Mesenchymal stem cell (in vitro differentiated cells and primary cell): ENCODE measurements at regions not wholly inside any gene's neighbourhood (a gene's known extent, or its start where the extent isn't known, plus 50 kb on each side); places are given as distances from the start of the nearest gene placed in this dataset.
A peak's percentile ranks its signal among the peaks of the same experiment; 100 is the strongest.
"Not testable (repeated sequence)": the region's sequence is repeated elsewhere in the genome, so short reads cannot be mapped to it uniquely, and the experiment has no call there.

ENCODE experiments used
- DNase-seq: peaks from one replicate; pipeline ENCODE4 v3.0.0-alpha.2; 2013
- H2AFZ ChIP-seq: one replicate; pipeline ENCODE4 v1.6.1; 2013; ENCODE audit warnings: low read depth, mild to moderate bottlenecking, control low read depth, inconsistent platforms, low read length, moderate library complexity
- H2AK5ac ChIP-seq: 2 replicates; pipeline ENCODE4 v1.6.1; 2013; ENCODE audit warnings: low read length, moderate library complexity, mild to moderate bottlenecking, inconsistent platforms; ENCODE audit not compliant: severe bottlenecking
- H2BK120ac ChIP-seq: one replicate; pipeline ENCODE4 v1.6.1; 2013; ENCODE audit warnings: low read depth, mild to moderate bottlenecking, inconsistent platforms, low read length, moderate library complexity
- H2BK12ac ChIP-seq, 2 experiments: one replicate each; pipeline ENCODE4 v1.6.1; 2013; ENCODE audit warnings: inconsistent platforms in 2 of 2, low read length in 2 of 2, mild to moderate bottlenecking in 2 of 2, moderate library complexity in 2 of 2, control low read depth in 1 of 2
- H2BK15ac ChIP-seq: one replicate; pipeline ENCODE4 v1.6.1; 2013; ENCODE audit warnings: mild to moderate bottlenecking, low read depth, inconsistent platforms; ENCODE audit not compliant: poor library complexity, severe bottlenecking
- H2BK5ac ChIP-seq: 2 replicates; pipeline ENCODE4 v1.6.1; 2013; ENCODE audit warnings: low read depth, mild to moderate bottlenecking, low read length, control low read depth, inconsistent platforms; ENCODE audit not compliant: poor library complexity, severe bottlenecking
- H3K14ac ChIP-seq, 2 experiments: one replicate each; pipeline ENCODE4 v1.6.1; 2013; ENCODE audit warnings: inconsistent platforms in 2 of 2, low read length in 2 of 2, control low read depth in 1 of 2, mild to moderate bottlenecking in 1 of 2, moderate library complexity in 1 of 2
- H3K18ac ChIP-seq, 2 experiments: one replicate each; pipeline ENCODE4 v1.6.1; 2013; ENCODE audit warnings: inconsistent platforms in 2 of 2, low read length in 2 of 2, control low read depth in 1 of 2, low read depth in 1 of 2, mild to moderate bottlenecking in 1 of 2
- H3K23ac ChIP-seq, 2 experiments: one replicate each; pipeline ENCODE4 v1.6.1; 2013; ENCODE audit warnings: inconsistent platforms in 2 of 2, low read length in 2 of 2, mild to moderate bottlenecking in 2 of 2, moderate library complexity in 2 of 2, control low read depth in 1 of 2
- H3K27ac ChIP-seq: 2 replicates; pipeline ENCODE4 v1.5.1; 2013; ENCODE audit warnings: mild to moderate bottlenecking, moderate library complexity, low read length, control low read depth, inconsistent platforms; ENCODE audit not compliant: poor library complexity, severe bottlenecking
- H3K27me3 ChIP-seq, 2 experiments: 2 replicates each; pipeline versions ENCODE4 v1.6.1 to v1.7.0; 2013; ENCODE audit warnings: low read length in 2 of 2, mild to moderate bottlenecking in 2 of 2, moderate library complexity in 2 of 2, control low read depth in 1 of 2, inconsistent platforms in 1 of 2; ENCODE audit not compliant: control insufficient read depth in 1 of 2, insufficient read depth in 1 of 2
- H3K36me3 ChIP-seq, 2 experiments: 2 replicates each; pipeline versions ENCODE4 v1.6.1 to v1.7.0; 2013; ENCODE audit warnings: low read length in 2 of 2, control low read depth in 1 of 2, inconsistent platforms in 1 of 2, low read depth in 1 of 2, mild to moderate bottlenecking in 1 of 2; ENCODE audit not compliant: insufficient read depth in 2 of 2, control insufficient read depth in 1 of 2
- H3K4ac ChIP-seq, 2 experiments: one replicate each; pipeline ENCODE4 v1.6.1; 2013; ENCODE audit warnings: inconsistent platforms in 2 of 2, low read length in 2 of 2, mild to moderate bottlenecking in 2 of 2, moderate library complexity in 2 of 2, control low read depth in 1 of 2, low read depth in 1 of 2
- H3K4me1 ChIP-seq: 2 replicates; pipeline ENCODE4 v1.6.1; 2013; ENCODE audit warnings: low read depth, low read length, control low read depth; ENCODE audit not compliant: control insufficient read depth, insufficient read depth
- H3K4me2 ChIP-seq: 2 replicates; pipeline ENCODE4 v1.6.1; 2013; ENCODE audit warnings: low read length, mild to moderate bottlenecking, inconsistent platforms; ENCODE audit not compliant: poor library complexity, severe bottlenecking
- H3K4me3 ChIP-seq, 2 experiments: 2 replicates each; pipeline versions ENCODE4 v1.5.1 to v1.7.0; 2013; ENCODE audit warnings: low read length in 2 of 2, mild to moderate bottlenecking in 2 of 2, control low read depth in 1 of 2, low read depth in 1 of 2; ENCODE audit not compliant: insufficient read depth in 1 of 2
- H3K79me1 ChIP-seq: replicated peaks from 2 replicates; pipeline ENCODE4 v1.6.1; 2013; ENCODE audit warnings: mild to moderate bottlenecking, control low read depth, low read length, inconsistent platforms; ENCODE audit not compliant: poor library complexity, severe bottlenecking
- H3K9ac ChIP-seq: 2 replicates; pipeline ENCODE4 v1.7.0; 2013; ENCODE audit warnings: mild to moderate bottlenecking, low read length, moderate library complexity
- H3K9me3 ChIP-seq: 2 replicates; pipeline ENCODE4 v1.7.0; 2013; ENCODE audit warnings: mild to moderate bottlenecking, low read length; ENCODE audit not compliant: control insufficient read depth
- H4K8ac ChIP-seq: one replicate; pipeline ENCODE4 v1.6.1; 2013; ENCODE audit warnings: inconsistent platforms, mild to moderate bottlenecking, low read length, moderate library complexity
- H4K91ac ChIP-seq: one replicate; pipeline ENCODE4 v1.6.1; 2013; ENCODE audit warnings: mild to moderate bottlenecking, low read length, inconsistent platforms
- WGBS: methylation state at CpG from one replicate; pipeline ENCODE4 v1.1.7; 2013; ENCODE audit warnings: mixed read lengths; 5-methylcytosine and 5-hydroxymethylcytosine counted together

- Histone ChIP-seq H3K36me3 (peaks cover 0 to 6% of the 10 kb centered on the region in 2 experiments), H2BK5ac (no peak overlapping the region), H2BK120ac (no peak overlapping the region), H3K14ac (no peak overlapping the region), H3K18ac (no peak overlapping the region), H3K4me3 (no peak overlapping the region), H2AFZ (no peak overlapping the region), H3K4me1 (peaks cover 3% of the 10 kb centered on the region), H3K9ac (no peak overlapping the region), H3K9me3 (peaks cover 3% of the 10 kb centered on the region), H3K27me3 (no peaks in the 10 kb centered on the region), H4K91ac (no peak overlapping the region), H3K23ac (no peak overlapping the region), H2AK5ac (no peak overlapping the region), H3K4ac (no peak overlapping the region), H3K4me2 (no peak overlapping the region), H4K8ac (no peak overlapping the region), H2BK12ac (no peak overlapping the region), H3K27ac (no peak overlapping the region), H3K79me1 (no peaks in the 10 kb centered on the region), H2BK15ac (no peak overlapping the region)
- WGBS: no CpG with 5 or more reads among the region's 1 CpG
- DNase-seq: no peak
These were observed 464.3 kb upstream of the PAPPA start for GRCh38 chr9:115689331-115689730.

GRCh38 chr9:115690786-115691496, 462.6 kb upstream of the PAPPA start:
- Histone ChIP-seq H3K23ac (no peak overlapping the region), H3K18ac (no peak overlapping the region)
- WGBS: 24% methylated on average over 5 of the region's 5 CpGs

GRCh38 chr9:115691693-115692092, 461.9 kb upstream of the PAPPA start:
- Histone ChIP-seq H2AFZ (no peak overlapping the region), H4K91ac (no peak overlapping the region), H3K79me1 (no peaks in the 10 kb centered on the region), H2BK12ac (peak overlapping the region in 1 of 2 experiments; percentile 79), H3K4me1 (peaks cover 3% of the 10 kb centered on the region), H2BK15ac (no peak overlapping the region), H4K8ac (no peak overlapping the region), H2AK5ac (no peak overlapping the region), H3K23ac (no peak overlapping the region), H2BK5ac (peak overlapping the region; percentile 22), H3K36me3 (no peaks in the 10 kb centered on the region), H3K9me3 (no peaks in the 10 kb centered on the region), H3K9ac (peak overlapping the region; percentile 90), H3K27ac (peak overlapping the region; percentile 74), H2BK120ac (no peak overlapping the region), H3K4me3 (peak overlapping the region in 1 of 2 experiments; percentile 34), H3K18ac (peak overlapping the region in 1 of 2 experiments; percentile 54), H3K4me2 (no peak overlapping the region), H3K4ac (no peak overlapping the region), H3K14ac (no peak overlapping the region), H3K27me3 (no peaks in the 10 kb centered on the region)
- 37% methylated on average over 2 of the region's 3 CpGs for WGBS
- peak; percentile 88 for DNase-seq

More at GRCh38 chr9:115690786-115691496, 462.6 kb upstream of the PAPPA start:
- Histone ChIP-seq H3K9me3 (no peaks in the 10 kb centered on the region), H3K14ac (no peak overlapping the region), H3K4me3 (peak overlapping the region in 1 of 2 experiments; percentile 34), H2BK15ac (no peak overlapping the region), H2AK5ac (peak overlapping the region; percentile 64), H3K4me2 (no peak overlapping the region), H3K79me1 (no peaks in the 10 kb centered on the region), H3K36me3 (no peaks in the 10 kb centered on the region), H3K27me3 (no peaks in the 10 kb centered on the region), H2BK5ac (peak overlapping the region; percentile 77), H4K91ac (no peak overlapping the region), H2AFZ (no peak overlapping the region), H3K9ac (peak overlapping the region; percentile 90), H4K8ac (no peak overlapping the region), H2BK120ac (no peak overlapping the region), H3K4ac (peak overlapping the region in 1 of 2 experiments; percentile 34), H3K27ac (peak overlapping the region; percentile 74), H2BK12ac (peak overlapping the region; percentile 49 to 94), H3K4me1 (peaks cover 3% of the 10 kb centered on the region)
- peak; percentile 99 for DNase-seq

- not testable (repeated sequence) for H4K91ac ChIP-seq, H3K4ac ChIP-seq, DNase-seq, H3K4me1 ChIP-seq, H2BK12ac ChIP-seq, H3K36me3 ChIP-seq, H4K8ac ChIP-seq, H3K79me1 ChIP-seq, H3K23ac ChIP-seq, H3K4me2 ChIP-seq, H3K4me3 ChIP-seq, H2BK15ac ChIP-seq, H3K9me3 ChIP-seq, H2AFZ ChIP-seq, H2BK5ac ChIP-seq, H3K27me3 ChIP-seq, H2AK5ac ChIP-seq, H3K14ac ChIP-seq
- 100% methylated on average over 2 of the region's 2 CpGs for WGBS
- peak overlapping the region; percentile 45 for H2BK120ac ChIP-seq
- peak overlapping the region in 1 of 2 experiments; percentile 68 for H3K18ac ChIP-seq
- peak overlapping the region; percentile 90 for H3K9ac ChIP-seq
- H3K27ac ChIP-seq: peak overlapping the region; percentile 58
These were observed 460.7 kb upstream of the PAPPA start for GRCh38 chr9:115692868-115693267.
